Astrocyte (in vitro differentiated cells and primary cell): ENCODE measurements at regions not wholly inside any gene's neighbourhood (a gene's known extent, or its start where the extent isn't known, plus 50 kb on each side); places are given as distances from the start of the nearest gene placed in this dataset.

Experiments used
- CTCF ChIP-seq: IDR thresholded peaks from 2 replicates; pipeline ENCODE4 v1.5.1; 2011; ENCODE audit warnings: low read depth, mild to moderate bottlenecking, inconsistent platforms, low read length, moderate library complexity; ENCODE audit not compliant: insufficient read depth
- EZH2 ChIP-seq: IDR thresholded peaks from 2 replicates; pipeline ENCODE4 v1.6.1; 2012; ENCODE audit warnings: mild to moderate bottlenecking, low read length, inconsistent platforms; ENCODE audit not compliant: insufficient read depth

GRCh38 chr3:66912306-66912705 is 85.8 kb upstream of the KBTBD8 start:
- TF ChIP-seq CTCF (no peak), EZH2 (no peak)
